B cell (primary cell): ENCODE measurements at regions not wholly inside any gene's neighbourhood (a gene's known extent, or its start where the extent isn't known, plus 50 kb on each side); places are given as distances from the start of the nearest gene placed in this dataset.

Experiments used
- ATAC-seq: fragments of 200-7000 bp; cut with Tn5 transposase; one replicate; pipeline ENCODE4 v1.10.0; 2021; ENCODE audit warnings: low read depth, mild to moderate bottlenecking, moderate number of reproducible peaks, moderate library complexity
- CTCF ChIA-PET: fragments of 350-600 bp; sonication (Branson Sonifier 250); formaldehyde crosslinking; loops from one replicate; lab custom pipeline; 2021; ENCODE audit warnings: antibody characterized with exemption, inconsistent platforms; lab: Charles Lee
- POLR2A ChIA-PET: fragments of 350-600 bp; sonication (Branson Sonifier 250); formaldehyde crosslinking; loops from one replicate; lab custom pipeline; 2021; ENCODE audit warnings: antibody characterized with exemption; lab: Charles Lee
- DNase-seq: peaks from one replicate; pipeline ENCODE4 v3.0.0; 2013
- H2AFZ ChIP-seq: 2 replicates; pipeline ENCODE4 v1.6.1; 2012; ENCODE audit warnings: mild to moderate bottlenecking, low read depth, low read length; ENCODE audit not compliant: insufficient read depth, poor library complexity, severe bottlenecking
- H3K27ac ChIP-seq, 2 donors: 1 replicate in 1 of 2; 2 replicates in 1 of 2; pipeline ENCODE4 v1.5.1; 2012 to 2013; ENCODE audit warnings: low read length in 2 of 2, mild to moderate bottlenecking in 2 of 2, moderate library complexity in 1 of 2
- H3K27me3 ChIP-seq, 4 experiments: fragments of 200-600 bp in 1 of 4; sonication (generic) in 1 of 4; replicated peaks in 1 of 4; 1 replicate in 2 of 4; 2 replicates in 2 of 4; pipeline versions ENCODE4 v1.6.1 to v1.7.0; 2013 to 2016; ENCODE audit warnings: low read length in 3 of 4, mild to moderate bottlenecking in 2 of 4, mixed read lengths in 1 of 4, moderate library complexity in 1 of 4; ENCODE audit not compliant: insufficient read depth in 4 of 4, control insufficient read depth in 3 of 4; ENCODE audit errors: control extremely low read depth in 1 of 4
- H3K36me3 ChIP-seq, 2 experiments: replicated peaks in 1 of 2; 1 replicate in 1 of 2; 2 replicates in 1 of 2; pipeline versions ENCODE4 v1.6.1 to v1.7.1; 2013; ENCODE audit warnings: low read length in 1 of 2; ENCODE audit not compliant: insufficient read depth in 2 of 2, control insufficient read depth in 1 of 2; ENCODE audit errors: control extremely low read depth in 1 of 2, extremely low read depth in 1 of 2
- H3K4me1 ChIP-seq, 2 donors: fragments of 200-600 bp in 1 of 2; sonication (generic) in 1 of 2; 1 replicate in 1 of 2; 2 replicates in 1 of 2; pipeline versions ENCODE4 v1.5.1 to v1.6.1; 2013 to 2017; ENCODE audit warnings: low read length in 2 of 2; ENCODE audit not compliant: control insufficient read depth in 2 of 2, insufficient read depth in 2 of 2
- H3K4me2 ChIP-seq: replicated peaks from 2 replicates; pipeline ENCODE3; 2012; ENCODE audit warnings: mild to moderate bottlenecking, low read depth, low read length; ENCODE audit not compliant: poor library complexity, severe bottlenecking
- H3K4me3 ChIP-seq, 5 experiments: fragments of 200-600 bp in 1 of 5; sonication (generic) in 1 of 5; 1 replicate in 3 of 5; 2 replicates in 2 of 5; pipeline versions ENCODE4 v1.5.1 to v1.7.0; 2011 to 2016; ENCODE audit warnings: low read length in 4 of 5, mild to moderate bottlenecking in 4 of 5, low read depth in 2 of 5, control low read depth in 1 of 5, moderate library complexity in 1 of 5; ENCODE audit not compliant: insufficient read depth in 1 of 5; ENCODE audit errors: control extremely low read depth in 1 of 5, extremely low read depth in 1 of 5
- H3K79me2 ChIP-seq: fragments of 200-600 bp; sonication (generic); one replicate; pipeline ENCODE4 v1.6.0; 2016; ENCODE audit warnings: low read length; ENCODE audit not compliant: control insufficient read depth, insufficient read depth
- H3K9ac ChIP-seq: fragments of 200-600 bp; sonication (generic); 2 replicates; pipeline ENCODE4 v1.6.1; 2017; ENCODE audit warnings: mild to moderate bottlenecking, low read length, moderate library complexity
- H3K9me3 ChIP-seq, 3 donors: one replicate each; pipeline versions ENCODE4 v1.6.1 to v1.7.1; 2013; ENCODE audit warnings: low read length in 2 of 3; ENCODE audit not compliant: control insufficient read depth in 2 of 3, insufficient read depth in 1 of 3; ENCODE audit errors: control extremely low read depth in 1 of 3
- H4K20me1 ChIP-seq: 2 replicates; pipeline ENCODE4 v1.6.0; 2012; ENCODE audit warnings: mild to moderate bottlenecking, low read length; ENCODE audit not compliant: insufficient read depth, control insufficient read depth, poor library complexity, severe bottlenecking
- H3K27ac Mint-ChIP-seq: one replicate; pipeline ENCODE4 v1.8.0; 2021; ENCODE audit warnings: mixed read lengths
- H3K27me3 Mint-ChIP-seq: one replicate; pipeline ENCODE4 v1.8.0; 2021; ENCODE audit warnings: mixed read lengths
- H3K4me1 Mint-ChIP-seq: one replicate; pipeline ENCODE4 v1.8.0; 2021; ENCODE audit warnings: mixed read lengths
- H3K4me3 Mint-ChIP-seq: one replicate; pipeline ENCODE4 v1.8.0; 2021; ENCODE audit warnings: mixed read lengths
- H3K9me3 Mint-ChIP-seq: one replicate; pipeline ENCODE4 v1.8.0; 2022; ENCODE audit warnings: mixed read lengths; ENCODE audit not compliant: insufficient read depth
- CTCF ChIP-seq: fragments of 200-600 bp; IDR thresholded peaks from one replicate; pipeline ENCODE4 v1.8.0; 2022; ENCODE audit warnings: antibody characterized with exemption, mild to moderate bottlenecking
- EZH2 ChIP-seq: IDR thresholded peaks from 2 replicates; pipeline ENCODE4 v1.6.1; 2012; ENCODE audit warnings: borderline replicate concordance, low read depth, mild to moderate bottlenecking, moderate library complexity, low read length; ENCODE audit not compliant: insufficient read depth, poor library complexity, severe bottlenecking
- WGBS: methylation state at CpG from one replicate; pipeline ENCODE4 v1.1.5; 2013; ENCODE audit warnings: missing lambda C conversion rate; ENCODE audit not compliant: insufficient coverage; 5-methylcytosine and 5-hydroxymethylcytosine counted together
- intact Hi-C: fragments of 100-400 bp; cut with micrococcal nuclease; formaldehyde crosslinking; loops from one replicate; pipeline ENCODE4 v1.10.0; 2022

- H3K79me2 ChIP-seq, result no peaks in the 10 kb centered on the region
- peaks cover 0 to 6% (median 2%) of the 10 kb centered on the region in 3 donors for H3K9me3 ChIP-seq
- Mint-ChIP-seq H3K9me3 (peaks cover 2% of the 10 kb centered on the region), H3K27me3 (no peaks in the 10 kb centered on the region), H3K4me3 (no peak overlapping the region), H3K4me1 (no peaks in the 10 kb centered on the region), H3K27ac (no peak overlapping the region)
- ATAC-seq (no peak), DNase-seq (no peak)
- ChIA-PET CTCF (no interaction called here), POLR2A (no interaction called here)
- no peak overlapping the region for H3K27ac ChIP-seq
- H3K9ac ChIP-seq, result no peak overlapping the region
- no peaks in the 10 kb centered on the region for H4K20me1 ChIP-seq
- H3K4me1 ChIP-seq, result no peaks in the 10 kb centered on the region
- no peak for TF ChIP-seq CTCF
- TF ChIP-seq EZH2, result no peak
- H3K36me3 ChIP-seq, result no peaks in the 10 kb centered on the region
- H2AFZ ChIP-seq, result no peak overlapping the region
- no peak overlapping the region for H3K4me3 ChIP-seq
- intact Hi-C loops, result no loop called here
- H3K27me3 ChIP-seq, result no peaks in the 10 kb centered on the region
- H3K4me2 ChIP-seq, result no peak overlapping the region
These were observed 698.7 kb downstream of the SLITRK5 start for GRCh38 chr13:88369866-88370265.

GRCh38 chr13:88376760-88377388 lies 705.7 kb downstream of the SLITRK5 start:
- H3K27me3 ChIP-seq, result no peaks in the 10 kb centered on the region
- H3K4me3 Mint-ChIP-seq, result no peak overlapping the region
- H3K27me3 Mint-ChIP-seq, result no peaks in the 10 kb centered on the region
- intact Hi-C loops, result no loop called here
- H3K36me3 ChIP-seq, result no peaks in the 10 kb centered on the region
- no peak overlapping the region for H3K9ac ChIP-seq
- no peak overlapping the region for H3K4me2 ChIP-seq
- no peak overlapping the region for H3K4me3 ChIP-seq
- H2AFZ ChIP-seq, result no peak overlapping the region
- no peaks in the 10 kb centered on the region for H3K79me2 ChIP-seq
- ChIA-PET POLR2A (no interaction called here), CTCF (no interaction called here)
- H3K4me1 Mint-ChIP-seq, result no peaks in the 10 kb centered on the region
- H3K4me1 ChIP-seq, result no peaks in the 10 kb centered on the region
- ATAC-seq, result no peak
- H3K27ac ChIP-seq, result no peak overlapping the region
- no CpG with 5 or more reads among the region's 2 CpGs for WGBS
- TF ChIP-seq CTCF, result no peak
- TF ChIP-seq EZH2, result no peak
- DNase-seq, result no peak
- H3K9me3 ChIP-seq, result peaks cover 0 to 6% (median 2%) of the 10 kb centered on the region in 3 donors
- peaks cover 3% of the 10 kb centered on the region for H3K9me3 Mint-ChIP-seq
- H4K20me1 ChIP-seq, result no peaks in the 10 kb centered on the region
- H3K27ac Mint-ChIP-seq, result no peak overlapping the region
